COLO668 (cell line): ENCODE measurements at regions not wholly inside any gene's neighbourhood (a gene's known extent, or its start where the extent isn't known, plus 50 kb on each side); places are given as distances from the start of the nearest gene placed in this dataset.

Experiments used
- DNase-seq: peaks from one replicate; lab custom pipeline; 2025; ENCODE audit not compliant: unreplicated experiment; lab: John Stamatoyannopoulos, UW

- DNase-seq: no peak
Observed at GRCh38 chr6:140108167-140108566, 733.7 kb upstream of the CITED2 start.

- no peak for DNase-seq
Observed at GRCh38 chr6:140107216-140107615, 732.8 kb upstream of the CITED2 start.

- DNase-seq: no peak
Observed at GRCh38 chr6:140105857-140106256, 731.4 kb upstream of the CITED2 start.

- no peak for DNase-seq
Observed at GRCh38 chr6:140105241-140105640, 730.8 kb upstream of the CITED2 start.

- DNase-seq: no peak
Observed at GRCh38 chr6:140101818-140102217, 727.4 kb upstream of the CITED2 start.

- DNase-seq: no peak
Observed at GRCh38 chr6:140101367-140101766, 726.9 kb upstream of the CITED2 start.

- no peak for DNase-seq
Observed at GRCh38 chr6:140095532-140095931, 721.1 kb upstream of the CITED2 start.

GRCh38 chr6:140091895-140092294, 717.4 kb upstream of the CITED2 start:
- DNase-seq: no peak

- DNase-seq: no peak
Observed at GRCh38 chr6:140090871-140091270, 716.4 kb upstream of the CITED2 start.

- DNase-seq: no peak
Observed at GRCh38 chr6:140083375-140083774, 708.9 kb upstream of the CITED2 start.

- no peak for DNase-seq
Observed at GRCh38 chr6:140082867-140083297, 708.4 kb upstream of the CITED2 start.

GRCh38 chr6:140079328-140079727, 704.9 kb upstream of the CITED2 start:
- no peak for DNase-seq

GRCh38 chr6:140078561-140079125, 704.2 kb upstream of the CITED2 start:
- DNase-seq: no peak

- DNase-seq: no peak
Observed at GRCh38 chr6:140077827-140078560, 703.5 kb upstream of the CITED2 start.

GRCh38 chr6:140076105-140076504, 701.7 kb upstream of the CITED2 start:
- DNase-seq: no peak

GRCh38 chr6:140073456-140073855, 699.0 kb upstream of the CITED2 start:
- DNase-seq: no peak

GRCh38 chr6:140071601-140072062, 697.2 kb upstream of the CITED2 start:
- DNase-seq: no peak

GRCh38 chr6:140070846-140071473, 696.5 kb upstream of the CITED2 start:
- no peak for DNase-seq

GRCh38 chr6:140069576-140069975, 695.1 kb upstream of the CITED2 start:
- DNase-seq: no peak

- DNase-seq: no peak
Observed at GRCh38 chr6:140068801-140069200, 694.4 kb upstream of the CITED2 start.

- DNase-seq: no peak
Observed at GRCh38 chr6:140064366-140064765, 689.9 kb upstream of the CITED2 start.

- no peak for DNase-seq
Observed at GRCh38 chr6:140063021-140063399, 688.6 kb upstream of the CITED2 start.
